IMR-90 (cell line): ENCODE measurements at regions not wholly inside any gene's neighbourhood (a gene's known extent, or its start where the extent isn't known, plus 50 kb on each side); places are given as distances from the start of the nearest gene placed in this dataset.

Source experiments
- ATAC-seq: fragments of 200-7000 bp; cut with Tn5 transposase; 2 replicates; pipeline ENCODE4 v1.9.1; 2020; ENCODE audit warnings: low read depth, mild to moderate bottlenecking, moderate library complexity
- BruUV-seq: library from RNA; stranded (reverse); fragments of 400-500 nt; replicated peaks from 2 replicates; lab custom pipeline; 2021; lab: Mats Ljungman, UMichigan
- CTCF ChIA-PET: fragments of 300-600 bp; formaldehyde crosslinking; extraction: SDS; loops from one replicate; lab custom pipeline; 2021; ENCODE audit warnings: antibody characterized with exemption; lab: Yijun Ruan, JAX
- POLR2A ChIA-PET: fragments of 300-600 bp; sonication (Branson Sonifier 250); formaldehyde crosslinking; loops from one replicate; lab custom pipeline; 2022; ENCODE audit warnings: antibody characterized with exemption; ENCODE audit not compliant: unreplicated experiment; lab: Charles Lee
- DNase-seq: peaks from one replicate; pipeline ENCODE4 v3.0.0; 2013
- H2AFZ ChIP-seq: replicated peaks from 2 replicates; pipeline ENCODE3; 2013; ENCODE audit warnings: low read length, mild to moderate bottlenecking; ENCODE audit not compliant: poor library complexity
- H2AK5ac ChIP-seq: 2 replicates; pipeline ENCODE4 v1.6.1; 2013; ENCODE audit warnings: low read depth, low read length, inconsistent platforms
- H2AK9ac ChIP-seq: replicated peaks from 2 replicates; pipeline ENCODE3; 2013; ENCODE audit warnings: mild to moderate bottlenecking, low read depth, low read length, moderate library complexity; ENCODE audit not compliant: poor library complexity
- H2BK120ac ChIP-seq: 2 replicates; pipeline ENCODE4 v1.6.1; 2013; ENCODE audit warnings: low read depth, low read length, inconsistent platforms
- H2BK15ac ChIP-seq: 3 replicates; pipeline ENCODE4 v1.6.1; 2013; ENCODE audit warnings: low read depth, low read length, inconsistent platforms
- H2BK20ac ChIP-seq: 2 replicates; pipeline ENCODE4 v1.6.1; 2013; ENCODE audit warnings: low read depth, mild to moderate bottlenecking, inconsistent platforms, low read length, moderate library complexity
- H2BK5ac ChIP-seq: 2 replicates; pipeline ENCODE4 v1.6.1; 2013; ENCODE audit warnings: mild to moderate bottlenecking, low read depth, low read length, inconsistent platforms; ENCODE audit not compliant: poor library complexity, severe bottlenecking
- H3K14ac ChIP-seq: replicated peaks from 2 replicates; pipeline ENCODE4 v1.6.1; 2013; ENCODE audit warnings: low read depth, low read length, inconsistent platforms
- H3K18ac ChIP-seq: 2 replicates; pipeline ENCODE4 v1.6.1; 2013; ENCODE audit warnings: low read depth, low read length, control low read depth
- H3K23ac ChIP-seq: 2 replicates; pipeline ENCODE4 v1.6.1; 2013; ENCODE audit warnings: low read depth, low read length, inconsistent platforms
- H3K27ac ChIP-seq: 2 replicates; pipeline ENCODE4 v1.5.1; 2013; ENCODE audit warnings: mild to moderate bottlenecking, control low read depth, low read length; ENCODE audit not compliant: insufficient read depth
- H3K27me3 ChIP-seq: 2 replicates; pipeline ENCODE4 v1.6.1; 2013; ENCODE audit warnings: low read length; ENCODE audit not compliant: control insufficient read depth, insufficient read depth
- H3K36me3 ChIP-seq: 2 replicates; pipeline ENCODE4 v1.6.1; 2013; ENCODE audit warnings: low read length, mixed read lengths; ENCODE audit not compliant: control insufficient read depth, insufficient read depth
- H3K4ac ChIP-seq: 2 replicates; pipeline ENCODE4 v1.6.1; 2013; ENCODE audit warnings: low read depth, low read length, inconsistent platforms
- H3K4me1 ChIP-seq: 2 replicates; pipeline ENCODE4 v1.6.1; 2013; ENCODE audit warnings: low read length, mixed read lengths; ENCODE audit not compliant: control insufficient read depth, insufficient read depth
- H3K4me2 ChIP-seq: 2 replicates; pipeline ENCODE4 v1.6.1; 2013; ENCODE audit warnings: low read depth, mild to moderate bottlenecking, control low read depth, low read length, moderate library complexity
- H3K4me3 ChIP-seq: 2 replicates; pipeline ENCODE4 v1.5.1; 2013; ENCODE audit warnings: low read depth, mild to moderate bottlenecking, control low read depth, low read length, moderate library complexity; ENCODE audit not compliant: insufficient read depth
- H3K56ac ChIP-seq: 2 replicates; pipeline ENCODE4 v1.6.1; 2013; ENCODE audit warnings: low read length, inconsistent platforms; ENCODE audit not compliant: insufficient read depth; ENCODE audit errors: extremely low read depth
- H3K79me1 ChIP-seq, 2 experiments: 2 replicates each; pipeline ENCODE4 v1.6.1; 2013; ENCODE audit warnings: low read length in 2 of 2, inconsistent platforms in 1 of 2, low read depth in 1 of 2
- H3K9ac ChIP-seq: 2 replicates; pipeline ENCODE4 v1.6.1; 2013; ENCODE audit warnings: low read depth, low read length, control low read depth
- H3K9me1 ChIP-seq: 2 replicates; pipeline ENCODE4 v1.6.1; 2013; ENCODE audit warnings: low read length, inconsistent platforms; ENCODE audit not compliant: insufficient read depth
- H3K9me3 ChIP-seq: 2 replicates; pipeline ENCODE4 v1.6.1; 2013; ENCODE audit warnings: low read length; ENCODE audit not compliant: control insufficient read depth, insufficient read depth
- H4K20me1 ChIP-seq: 2 replicates; pipeline ENCODE4 v1.6.1; 2013; ENCODE audit warnings: low read length, inconsistent platforms; ENCODE audit not compliant: insufficient read depth
- H4K5ac ChIP-seq: 2 replicates; pipeline ENCODE4 v1.6.1; 2013; ENCODE audit warnings: mild to moderate bottlenecking, low read depth, low read length, control low read depth
- H4K8ac ChIP-seq, 2 experiments: 2 replicates each; pipeline ENCODE4 v1.6.1; 2013; ENCODE audit warnings: low read depth in 2 of 2, low read length in 2 of 2, control low read depth in 1 of 2, inconsistent platforms in 1 of 2
- H4K91ac ChIP-seq: 2 replicates; pipeline ENCODE4 v1.6.1; 2013; ENCODE audit warnings: low read depth, low read length, inconsistent platforms; ENCODE audit not compliant: insufficient read depth
- POLR2A ChIP-seq: IDR thresholded peaks from 2 replicates; pipeline ENCODE4 v1.6.1; 2012; ENCODE audit warnings: mild to moderate bottlenecking, low read depth, low read length
- WGBS, 2 experiments: methylation state at CpG; one replicate each; pipeline versions ENCODE4 v1.1.5 to v1.1.7; 2013; ENCODE audit warnings: missing lambda C conversion rate in 2 of 2; ENCODE audit not compliant: insufficient read length in 1 of 2; ENCODE audit errors: extremely low coverage in 2 of 2; 5-methylcytosine and 5-hydroxymethylcytosine counted together
- dilution Hi-C: fragments of 300-500 bp; cut with HindIII; formaldehyde crosslinking; loops from one replicate; pipeline ENCODE4 v1.14.3; 2018; ENCODE audit warnings: low sequenced_read_pairs; ENCODE audit not compliant: unreplicated experiment
- in situ Hi-C: fragments of 300-500 bp; cut with MboI; formaldehyde crosslinking; loops from 3 replicates; pipeline ENCODE4 v1.14.3; 2019; ENCODE audit warnings: low sequenced_read_pairs, inconsistent platforms, mixed read lengths
- intact Hi-C: fragments of 100-400 bp; cut with micrococcal nuclease; formaldehyde crosslinking; loops from 2 replicates; pipeline ENCODE4 v1.10.0; 2022

GRCh38 chr2:173854840-173855239, 110.3 kb downstream of the SP3 start:
- Histone ChIP-seq H3K36me3 (no peaks in the 10 kb centered on the region), H3K14ac (no peak overlapping the region), H2BK15ac (no peak overlapping the region), H3K4me2 (no peak overlapping the region), H3K56ac (no peak overlapping the region), H4K8ac (no peak overlapping the region), H3K18ac (no peak overlapping the region), H2AK9ac (no peak overlapping the region), H2BK120ac (no peak overlapping the region), H3K23ac (no peak overlapping the region), H2AK5ac (no peak overlapping the region), H3K79me1 (no peaks in the 10 kb centered on the region), H4K20me1 (no peaks in the 10 kb centered on the region), H3K4me1 (peaks cover 2% of the 10 kb centered on the region; the same call in 1 of the 2 replicates), H3K27ac (no peak overlapping the region), H3K9me3 (no peaks in the 10 kb centered on the region), H3K4ac (no peak overlapping the region), H3K4me3 (no peak overlapping the region), H3K9me1 (no peaks in the 10 kb centered on the region), H2AFZ (no peak overlapping the region), H3K9ac (no peak overlapping the region), H4K5ac (no peak overlapping the region), H3K27me3 (peaks cover 10% of the 10 kb centered on the region), H2BK5ac (no peak overlapping the region), H4K91ac (no peak overlapping the region), H2BK20ac (no peak overlapping the region)
- ATAC-seq (peak; percentile 32; the same call in 1 of the 2 replicates), DNase-seq (peak; percentile 58)
- dilution Hi-C loops, result no loop called here
- no peak for TF ChIP-seq POLR2A
- BruUV-seq, result no TSS peak
- WGBS, 2 experiments, result no CpG with 5 or more reads among the region's 5 CpGs
- in situ Hi-C loops, result no loop called here
- POLR2A ChIA-PET, result no interaction called here
- intact Hi-C loops, result no loop called here
- CTCF ChIA-PET, result no interaction called here
